Neuronal stem cell (in vitro differentiated cells): ENCODE measurements at regions not wholly inside any gene's neighbourhood (a gene's known extent, or its start where the extent isn't known, plus 50 kb on each side); places are given as distances from the start of the nearest gene placed in this dataset.

Source experiments
- DNase-seq: peaks from one replicate; pipeline ENCODE4 v3.0.0-alpha.2; 2013; ENCODE audit warnings: low spot score
- H2AFZ ChIP-seq: one replicate; pipeline ENCODE4 v1.6.1; 2013; ENCODE audit warnings: mild to moderate bottlenecking, low read length, inconsistent platforms
- H2AK5ac ChIP-seq: 2 replicates; pipeline ENCODE4 v1.6.1; 2013; ENCODE audit warnings: low read depth, mild to moderate bottlenecking, inconsistent platforms, low read length, moderate library complexity, mixed read lengths
- H2BK120ac ChIP-seq: 2 replicates; pipeline ENCODE4 v1.6.1; 2013; ENCODE audit warnings: low read depth, mild to moderate bottlenecking, inconsistent platforms, low read length, moderate library complexity, mixed read lengths
- H2BK12ac ChIP-seq: one replicate; pipeline ENCODE4 v1.6.1; 2013; ENCODE audit warnings: low read length, inconsistent platforms
- H2BK15ac ChIP-seq: 2 replicates; pipeline ENCODE4 v1.6.1; 2013; ENCODE audit warnings: mild to moderate bottlenecking, low read length, inconsistent platforms, mixed read lengths
- H2BK5ac ChIP-seq: one replicate; pipeline ENCODE4 v1.6.1; 2013; ENCODE audit warnings: inconsistent platforms, mild to moderate bottlenecking, low read length, moderate library complexity
- H3K14ac ChIP-seq: one replicate; pipeline ENCODE4 v1.6.1; 2013; ENCODE audit warnings: low read length, inconsistent platforms
- H3K18ac ChIP-seq: 2 replicates; pipeline ENCODE4 v1.6.1; 2013; ENCODE audit warnings: low read length, inconsistent platforms
- H3K23ac ChIP-seq: 2 replicates; pipeline ENCODE4 v1.6.1; 2013; ENCODE audit warnings: low read depth, mild to moderate bottlenecking, mixed read lengths, low read length, inconsistent platforms; ENCODE audit not compliant: poor library complexity
- H3K27ac ChIP-seq: replicated peaks from 3 replicates; pipeline ENCODE4 v1.5.1; 2013; ENCODE audit warnings: low read length, inconsistent platforms
- H3K27me3 ChIP-seq, 3 experiments: 2 replicates each; pipeline ENCODE4 v1.6.1; 2013; ENCODE audit warnings: low read length in 3 of 3, mild to moderate bottlenecking in 2 of 3, inconsistent platforms in 1 of 3, low read depth in 1 of 3, mixed read lengths in 1 of 3, moderate library complexity in 1 of 3; ENCODE audit not compliant: control insufficient read depth in 3 of 3, insufficient read depth in 3 of 3
- H3K36me3 ChIP-seq, 2 donors: replicated peaks in 1 of 2; 2 replicates each; pipeline ENCODE4 v1.6.1; 2013; ENCODE audit warnings: low read length in 2 of 2; ENCODE audit not compliant: control insufficient read depth in 2 of 2, insufficient read depth in 2 of 2
- H3K4ac ChIP-seq: 2 replicates; pipeline ENCODE4 v1.6.1; 2013; ENCODE audit warnings: inconsistent platforms, mild to moderate bottlenecking, low read length, moderate library complexity
- H3K4me1 ChIP-seq, 2 donors: 1 replicate in 1 of 2; 2 replicates in 1 of 2; pipeline ENCODE4 v1.6.1; 2013; ENCODE audit warnings: low read length in 2 of 2, low read depth in 1 of 2; ENCODE audit not compliant: control insufficient read depth in 2 of 2, insufficient read depth in 1 of 2
- H3K4me2 ChIP-seq: one replicate; pipeline ENCODE4 v1.6.1; 2013; ENCODE audit warnings: mild to moderate bottlenecking, low read length, inconsistent platforms; ENCODE audit not compliant: insufficient read depth, poor library complexity, severe bottlenecking
- H3K4me3 ChIP-seq, 2 donors: 2 replicates each; pipeline ENCODE4 v1.5.1; 2013; ENCODE audit warnings: low read length in 2 of 2, mild to moderate bottlenecking in 2 of 2, inconsistent platforms in 1 of 2, moderate library complexity in 1 of 2
- H3K79me1 ChIP-seq: one replicate; pipeline ENCODE4 v1.6.1; 2013; ENCODE audit warnings: low read depth, mild to moderate bottlenecking, inconsistent platforms, low read length, moderate library complexity
- H3K9ac ChIP-seq: one replicate; pipeline ENCODE4 v1.6.1; 2013; ENCODE audit warnings: mild to moderate bottlenecking, low read depth, low read length, inconsistent platforms; ENCODE audit not compliant: poor library complexity
- H3K9me3 ChIP-seq, 2 donors: replicated peaks in 1 of 2; 2 replicates each; pipeline versions ENCODE3 to v1.6.1; 2013; ENCODE audit warnings: low read length in 2 of 2, mild to moderate bottlenecking in 2 of 2, inconsistent platforms in 1 of 2, low read depth in 1 of 2, mixed read lengths in 1 of 2, moderate library complexity in 1 of 2; ENCODE audit not compliant: control insufficient read depth in 2 of 2, insufficient read depth in 1 of 2
- H4K8ac ChIP-seq: one replicate; pipeline ENCODE4 v1.6.1; 2013; ENCODE audit warnings: low read depth, mild to moderate bottlenecking, inconsistent platforms, low read length, moderate library complexity
- H4K91ac ChIP-seq: one replicate; pipeline ENCODE4 v1.6.1; 2013; ENCODE audit warnings: low read length, low read depth, mild to moderate bottlenecking, inconsistent platforms; ENCODE audit not compliant: poor library complexity
- WGBS, 2 donors: extraction: QIAGEN DNeasy Blood & Tissue Kit; methylation state at CpG; one replicate each; pipeline ENCODE4 v1.1.7; 2013; ENCODE audit warnings: missing lambda C conversion rate in 2 of 2, mixed read lengths in 1 of 2; ENCODE audit not compliant: insufficient read length in 2 of 2, insufficient replicate concordance in 1 of 2; ENCODE audit errors: extremely low coverage in 2 of 2; 5-methylcytosine and 5-hydroxymethylcytosine counted together

GRCh38 chr6:114543696-114544095 lies 200.9 kb upstream of the HS3ST5 start:
- Histone ChIP-seq H3K27me3 (no peaks in the 10 kb centered on the region), H3K4ac (no peak overlapping the region), H2BK12ac (no peak overlapping the region), H3K27ac (no peak overlapping the region), H3K4me2 (no peak overlapping the region), H3K9ac (no peak overlapping the region), H3K4me3 (no peak overlapping the region), H3K79me1 (no peaks in the 10 kb centered on the region), H2BK5ac (no peak overlapping the region), H4K91ac (no peak overlapping the region), H2BK15ac (no peak overlapping the region), H3K14ac (no peak overlapping the region), H3K36me3 (no peaks in the 10 kb centered on the region), H3K9me3 (no peaks in the 10 kb centered on the region), H3K4me1 (no peaks in the 10 kb centered on the region), H3K23ac (no peak overlapping the region), H2AFZ (no peak overlapping the region), H3K18ac (no peak overlapping the region), H4K8ac (no peak overlapping the region), H2BK120ac (no peak overlapping the region), H2AK5ac (no peak overlapping the region)
- no peak for DNase-seq
- WGBS, 2 donors, result no CpG with 5 or more reads among the region's 2 CpGs

- Histone ChIP-seq H2BK5ac (no peak overlapping the region), H3K4me2 (no peak overlapping the region)
Observed at GRCh38 chr6:114541794-114542193, 199.0 kb upstream of the HS3ST5 start.

GRCh38 chr6:114537977-114538376 lies 195.2 kb upstream of the HS3ST5 start:
- WGBS, 2 donors, result no CpG with 5 or more reads among the region's 3 CpGs
- no peak overlapping the region for H3K4ac ChIP-seq
- no peak overlapping the region for H3K9ac ChIP-seq
- no peak overlapping the region for H3K4me3 ChIP-seq
- no peak overlapping the region for H2BK120ac ChIP-seq
- H4K8ac ChIP-seq, result no peak overlapping the region
- no peaks in the 10 kb centered on the region for H3K27me3 ChIP-seq
- no peak overlapping the region for H3K27ac ChIP-seq
- H3K4me2 ChIP-seq, result no peak overlapping the region
- no peaks in the 10 kb centered on the region for H3K9me3 ChIP-seq
- H3K14ac ChIP-seq, result no peak overlapping the region
- H3K79me1 ChIP-seq, result no peaks in the 10 kb centered on the region
- no peaks in the 10 kb centered on the region for H3K36me3 ChIP-seq
- H2AK5ac ChIP-seq, result no peak overlapping the region
- H3K23ac ChIP-seq, result no peak overlapping the region
- no peak overlapping the region for H2BK15ac ChIP-seq
- H3K4me1 ChIP-seq, result no peaks in the 10 kb centered on the region
- no peak overlapping the region for H2BK12ac ChIP-seq
- H4K91ac ChIP-seq, result no peak overlapping the region
- DNase-seq, result no peak
- H2AFZ ChIP-seq, result no peak overlapping the region
- no peak overlapping the region for H3K18ac ChIP-seq
- H2BK5ac ChIP-seq, result no peak overlapping the region

More at GRCh38 chr6:114541794-114542193, 199.0 kb upstream of the HS3ST5 start:
- Histone ChIP-seq H2AFZ (no peak overlapping the region), H3K27me3 (no peaks in the 10 kb centered on the region), H2BK15ac (no peak overlapping the region), H2BK120ac (no peak overlapping the region), H2BK12ac (no peak overlapping the region), H4K8ac (no peak overlapping the region), H3K79me1 (no peaks in the 10 kb centered on the region), H3K9ac (no peak overlapping the region), H3K18ac (no peak overlapping the region), H4K91ac (no peak overlapping the region), H3K23ac (peak overlapping the region; percentile 85), H3K4me1 (no peaks in the 10 kb centered on the region), H2AK5ac (no peak overlapping the region), H3K36me3 (no peaks in the 10 kb centered on the region), H3K14ac (no peak overlapping the region), H3K9me3 (no peaks in the 10 kb centered on the region), H3K27ac (no peak overlapping the region), H3K4me3 (no peak overlapping the region), H3K4ac (no peak overlapping the region)
- no peak for DNase-seq
- WGBS, 2 donors, result no CpG with 5 or more reads among the region's 21 CpGs

- no peak overlapping the region for H2BK12ac ChIP-seq
- H2BK15ac ChIP-seq, result no peak overlapping the region
- no peaks in the 10 kb centered on the region for H3K79me1 ChIP-seq
- H3K27ac ChIP-seq, result no peak overlapping the region
- DNase-seq, result no peak
- H3K4ac ChIP-seq, result no peak overlapping the region
- no peaks in the 10 kb centered on the region for H3K36me3 ChIP-seq
- H3K4me2 ChIP-seq, result no peak overlapping the region
- H2BK5ac ChIP-seq, result no peak overlapping the region
- H3K18ac ChIP-seq, result no peak overlapping the region
- H2AFZ ChIP-seq, result no peak overlapping the region
- no peak overlapping the region for H3K4me3 ChIP-seq
- H2BK120ac ChIP-seq, result no peak overlapping the region
- no peak overlapping the region for H4K91ac ChIP-seq
- no peak overlapping the region for H4K8ac ChIP-seq
- no CpG with 5 or more reads among the region's 4 CpGs for WGBS, 2 donors
- H3K27me3 ChIP-seq, result no peaks in the 10 kb centered on the region
- no peaks in the 10 kb centered on the region for H3K4me1 ChIP-seq
- no peak overlapping the region for H3K23ac ChIP-seq
- H2AK5ac ChIP-seq, result no peak overlapping the region
- no peaks in the 10 kb centered on the region for H3K9me3 ChIP-seq
- H3K14ac ChIP-seq, result no peak overlapping the region
- no peak overlapping the region for H3K9ac ChIP-seq
Observed at GRCh38 chr6:114534813-114535212, 192.0 kb upstream of the HS3ST5 start.
